ENCODE measurements at regions not wholly inside any gene's neighbourhood (a gene's known extent, or its start where the extent isn't known, plus 50 kb on each side); places are given as distances from the start of the nearest gene placed in this dataset.

GRCh38 chr1:221075911-221076310, 196.7 kb downstream of the HLX start:
- H3K36me3 Mint-ChIP-seq: no peaks in the 10 kb centered on the region
- H3K9me3 Mint-ChIP-seq: peaks cover 0 to 3% (median under 1%) of the 10 kb centered on the region in 6 donors
- DNase-seq: no peak
- no peaks in the 10 kb centered on the region for H3K4me1 Mint-ChIP-seq
- H3K27ac Mint-ChIP-seq: no peak overlapping the region
- H3K4me3 Mint-ChIP-seq: no peak overlapping the region
- H3K27me3 Mint-ChIP-seq (ENCODE audit: low read depth in 3 of 3): peaks cover 0 to 3% (median 2%) of the 10 kb centered on the region in 3 donors

GRCh38 chr1:221076391-221076811, 197.2 kb downstream of the HLX start:
- Mint-ChIP-seq H3K27me3 (ENCODE audit: low read depth in 3 of 3) (peaks cover 0 to 5% (median 2%) of the 10 kb centered on the region in 3 donors), H3K4me3 (no peak overlapping the region), H3K36me3 (no peaks in the 10 kb centered on the region), H3K27ac (no peak overlapping the region), H3K9me3 (peaks cover 0 to 3% (median under 1%) of the 10 kb centered on the region in 6 donors), H3K4me1 (no peaks in the 10 kb centered on the region)
- DNase-seq: no peak

- no peak for DNase-seq
- H3K9me3 Mint-ChIP-seq: peaks cover 0 to 3% (median 0%) of the 10 kb centered on the region in 6 donors
- H3K27ac Mint-ChIP-seq: no peak overlapping the region
- H3K27me3 Mint-ChIP-seq (ENCODE audit: low read depth in 3 of 3): peaks cover 0 to 5% (median 2%) of the 10 kb centered on the region in 3 donors
- no peaks in the 10 kb centered on the region for H3K36me3 Mint-ChIP-seq
- H3K4me1 Mint-ChIP-seq: no peaks in the 10 kb centered on the region
- H3K4me3 Mint-ChIP-seq: no peak overlapping the region
Observed at GRCh38 chr1:221078260-221078965, 199.2 kb downstream of the HLX start.

- no peak overlapping the region for H3K27ac Mint-ChIP-seq
Observed at GRCh38 chr1:221083902-221084301, 204.7 kb downstream of the HLX start.

GRCh38 chr1:221084681-221085080, 205.4 kb downstream of the HLX start:
- peaks cover 0 to 1% (median 0%) of the 10 kb centered on the region in 3 donors for H3K27me3 Mint-ChIP-seq (ENCODE audit: low read depth in 3 of 3)
- no peak overlapping the region for H3K4me3 Mint-ChIP-seq
- H3K27ac Mint-ChIP-seq: no peak overlapping the region

More at GRCh38 chr1:221083902-221084301, 204.7 kb downstream of the HLX start:
- Mint-ChIP-seq H3K4me1 (no peaks in the 10 kb centered on the region), H3K9me3 (peaks cover 0 to 5% (median 1%) of the 10 kb centered on the region in 6 donors), H3K27me3 (ENCODE audit: low read depth in 3 of 3) (peaks cover 0 to 1% (median 0%) of the 10 kb centered on the region in 3 donors), H3K36me3 (no peaks in the 10 kb centered on the region), H3K4me3 (no peak overlapping the region)
- no peak for DNase-seq

GRCh38 chr1:221085701-221086375, 206.6 kb downstream of the HLX start:
- no peaks in the 10 kb centered on the region for H3K36me3 Mint-ChIP-seq
- H3K27me3 Mint-ChIP-seq (ENCODE audit: low read depth in 3 of 3): peaks cover 0 to 3% (median 0%) of the 10 kb centered on the region in 3 donors
- H3K4me1 Mint-ChIP-seq: no peaks in the 10 kb centered on the region
- no peak overlapping the region for H3K27ac Mint-ChIP-seq
- DNase-seq: no peak
- H3K4me3 Mint-ChIP-seq: no peak overlapping the region
- peaks cover 0 to 5% (median 0%) of the 10 kb centered on the region in 6 donors for H3K9me3 Mint-ChIP-seq

More at GRCh38 chr1:221084681-221085080, 205.4 kb downstream of the HLX start:
- H3K36me3 Mint-ChIP-seq: no peaks in the 10 kb centered on the region
- DNase-seq: no peak
- H3K4me1 Mint-ChIP-seq: no peaks in the 10 kb centered on the region
- H3K9me3 Mint-ChIP-seq: peaks cover 0 to 5% (median 1%) of the 10 kb centered on the region in 6 donors

GRCh38 chr1:221087919-221088318, 208.7 kb downstream of the HLX start:
- H3K4me1 Mint-ChIP-seq: no peaks in the 10 kb centered on the region
- peaks cover 0 to 1% (median 0%) of the 10 kb centered on the region in 3 donors for H3K27me3 Mint-ChIP-seq (ENCODE audit: low read depth in 3 of 3)
- DNase-seq: no peak
- H3K4me3 Mint-ChIP-seq: no peak overlapping the region
- peaks cover 0 to 5% (median 0%) of the 10 kb centered on the region in 6 donors for H3K9me3 Mint-ChIP-seq
- H3K36me3 Mint-ChIP-seq: no peaks in the 10 kb centered on the region
- no peak overlapping the region for H3K27ac Mint-ChIP-seq

- Mint-ChIP-seq H3K4me1 (no peaks in the 10 kb centered on the region), H3K27ac (no peak overlapping the region), H3K9me3 (peaks cover 0 to 5% (median 0%) of the 10 kb centered on the region in 6 donors), H3K4me3 (no peak overlapping the region), H3K27me3 (ENCODE audit: low read depth in 3 of 3) (peaks cover 0 to 1% (median 0%) of the 10 kb centered on the region in 3 donors), H3K36me3 (no peaks in the 10 kb centered on the region)
- no peak for DNase-seq
Observed at GRCh38 chr1:221089273-221089672, 210.0 kb downstream of the HLX start.

GRCh38 chr1:221089803-221090202, 210.6 kb downstream of the HLX start:
- H3K9me3 Mint-ChIP-seq: peaks cover 0 to 2% (median 0%) of the 10 kb centered on the region in 6 donors
- no peak overlapping the region for H3K27ac Mint-ChIP-seq
- no peaks in the 10 kb centered on the region for H3K36me3 Mint-ChIP-seq

GRCh38 chr1:221093903-221094791, 214.9 kb downstream of the HLX start:
- no peaks in the 10 kb centered on the region for H3K4me1 Mint-ChIP-seq
- no peak overlapping the region for H3K4me3 Mint-ChIP-seq
- H3K27me3 Mint-ChIP-seq (ENCODE audit: low read depth in 3 of 3): peaks cover 0 to 3% (median 0%) of the 10 kb centered on the region in 3 donors
- no peak overlapping the region for H3K27ac Mint-ChIP-seq
- DNase-seq: no peak
- H3K9me3 Mint-ChIP-seq: peaks cover 0 to 12% (median 2%) of the 10 kb centered on the region in 6 donors
- H3K36me3 Mint-ChIP-seq: no peaks in the 10 kb centered on the region

More at GRCh38 chr1:221089803-221090202, 210.6 kb downstream of the HLX start:
- H3K4me3 Mint-ChIP-seq: no peak overlapping the region
- H3K27me3 Mint-ChIP-seq (ENCODE audit: low read depth in 3 of 3): peaks cover 0 to 1% (median 0%) of the 10 kb centered on the region in 3 donors
- no peak for DNase-seq
- no peaks in the 10 kb centered on the region for H3K4me1 Mint-ChIP-seq

GRCh38 chr1:221097479-221098281, 218.4 kb downstream of the HLX start:
- peaks cover 0 to 3% (median 3%) of the 10 kb centered on the region in 3 donors for H3K27me3 Mint-ChIP-seq (ENCODE audit: low read depth in 3 of 3)
- no peak overlapping the region for H3K27ac Mint-ChIP-seq
- H3K4me1 Mint-ChIP-seq: peaks cover 0 to 4% of the 10 kb centered on the region in 2 donors
- H3K9me3 Mint-ChIP-seq: peaks cover 0 to 17% (median 5%) of the 10 kb centered on the region in 6 donors
- DNase-seq: no peak
- H3K4me3 Mint-ChIP-seq: no peak overlapping the region
- H3K36me3 Mint-ChIP-seq: peaks cover 0 to 3% (median 0%) of the 10 kb centered on the region in 3 donors

GRCh38 chr1:221098471-221099405, 219.5 kb downstream of the HLX start:
- DNase-seq: no peak
- Mint-ChIP-seq H3K27me3 (ENCODE audit: low read depth in 3 of 3) (peaks cover 2 to 3% (median 3%) of the 10 kb centered on the region in 3 donors), H3K4me3 (no peak overlapping the region), H3K36me3 (peaks cover 0 to 3% (median 0%) of the 10 kb centered on the region in 3 donors), H3K4me1 (peaks cover 0 to 4% of the 10 kb centered on the region in 2 donors), H3K27ac (peak overlapping the region in 1 of 6 donors; percentile 74), H3K9me3 (peaks cover 0 to 17% (median 6%) of the 10 kb centered on the region in 6 donors)

All from immature natural killer cell (primary cell).